Cardiac fibroblast (primary cell): ENCODE measurements at regions not wholly inside any gene's neighbourhood (a gene's known extent, or its start where the extent isn't known, plus 50 kb on each side); places are given as distances from the start of the nearest gene placed in this dataset.
"Not testable (repeated sequence)": the region's sequence is repeated elsewhere in the genome, so short reads cannot be mapped to it uniquely, and the experiment has no call there.

Experiments used
- DNase-seq, 2 donors: peaks; one replicate each; pipeline versions ENCODE4 v3.0.0 to v3.0.0-alpha.2; 2010; ENCODE audit warnings: low read depth in 2 of 2
- H3K4me3 ChIP-seq, 2 donors: replicated peaks in 1 of 2; 1 replicate in 1 of 2; 2 replicates in 1 of 2; pipeline ENCODE4 v1.5.1; 2011; ENCODE audit warnings: low read depth in 2 of 2, low read length in 2 of 2, mild to moderate bottlenecking in 2 of 2, moderate library complexity in 1 of 2
- TF ChIP-seq, protein P1 (sequence below): IDR thresholded peaks from one replicate; pipeline ENCODE4 v1.5.1; 2011; ENCODE audit warnings: low read depth, mild to moderate bottlenecking, low read length, inconsistent platforms

DNA sequence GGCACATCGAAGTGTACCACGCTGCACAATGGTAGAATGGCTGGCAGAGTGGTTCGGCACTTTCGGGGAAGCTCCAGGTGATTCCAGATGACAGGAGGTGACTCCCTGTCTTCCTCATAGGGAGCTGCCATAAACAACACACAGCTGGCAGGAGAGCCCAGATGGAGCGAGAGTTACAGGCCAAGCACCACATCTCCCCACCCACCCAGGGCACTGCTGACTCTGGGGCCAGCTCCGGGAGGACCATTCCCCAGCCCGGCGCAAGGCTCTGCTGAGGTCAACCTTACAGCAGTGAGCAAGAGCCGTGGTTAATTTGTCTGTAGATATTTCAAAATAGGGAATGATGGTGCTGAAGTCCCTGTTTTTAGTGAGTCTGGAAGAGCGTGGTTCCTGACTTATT lies 78.8 kb upstream of the HMGXB4 start:
- TF ChIP-seq, protein P1, sequence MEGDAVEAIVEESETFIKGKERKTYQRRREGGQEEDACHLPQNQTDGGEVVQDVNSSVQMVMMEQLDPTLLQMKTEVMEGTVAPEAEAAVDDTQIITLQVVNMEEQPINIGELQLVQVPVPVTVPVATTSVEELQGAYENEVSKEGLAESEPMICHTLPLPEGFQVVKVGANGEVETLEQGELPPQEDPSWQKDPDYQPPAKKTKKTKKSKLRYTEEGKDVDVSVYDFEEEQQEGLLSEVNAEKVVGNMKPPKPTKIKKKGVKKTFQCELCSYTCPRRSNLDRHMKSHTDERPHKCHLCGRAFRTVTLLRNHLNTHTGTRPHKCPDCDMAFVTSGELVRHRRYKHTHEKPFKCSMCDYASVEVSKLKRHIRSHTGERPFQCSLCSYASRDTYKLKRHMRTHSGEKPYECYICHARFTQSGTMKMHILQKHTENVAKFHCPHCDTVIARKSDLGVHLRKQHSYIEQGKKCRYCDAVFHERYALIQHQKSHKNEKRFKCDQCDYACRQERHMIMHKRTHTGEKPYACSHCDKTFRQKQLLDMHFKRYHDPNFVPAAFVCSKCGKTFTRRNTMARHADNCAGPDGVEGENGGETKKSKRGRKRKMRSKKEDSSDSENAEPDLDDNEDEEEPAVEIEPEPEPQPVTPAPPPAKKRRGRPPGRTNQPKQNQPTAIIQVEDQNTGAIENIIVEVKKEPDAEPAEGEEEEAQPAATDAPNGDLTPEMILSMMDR, result no peak
- DNase-seq, result no peak
- no peak overlapping the region for H3K4me3 ChIP-seq

- TF ChIP-seq, protein P1, result no peak
- DNase-seq, result no peak
Measured at GRCh38 chr22:35183917-35184316, 73.4 kb upstream of the HMGXB4 start.

GRCh38 chr22:35186492-35186891 lies 70.8 kb upstream of the HMGXB4 start:
- DNase-seq, result no peak
- TF ChIP-seq, protein P1, result no peak
- no peak overlapping the region for H3K4me3 ChIP-seq

More at GRCh38 chr22:35183917-35184316, 73.4 kb upstream of the HMGXB4 start:
- H3K4me3 ChIP-seq, result no peak overlapping the region

GRCh38 chr22:35188930-35189329 lies 68.4 kb upstream of the HMGXB4 start:
- not testable (repeated sequence) for DNase-seq

DNA sequence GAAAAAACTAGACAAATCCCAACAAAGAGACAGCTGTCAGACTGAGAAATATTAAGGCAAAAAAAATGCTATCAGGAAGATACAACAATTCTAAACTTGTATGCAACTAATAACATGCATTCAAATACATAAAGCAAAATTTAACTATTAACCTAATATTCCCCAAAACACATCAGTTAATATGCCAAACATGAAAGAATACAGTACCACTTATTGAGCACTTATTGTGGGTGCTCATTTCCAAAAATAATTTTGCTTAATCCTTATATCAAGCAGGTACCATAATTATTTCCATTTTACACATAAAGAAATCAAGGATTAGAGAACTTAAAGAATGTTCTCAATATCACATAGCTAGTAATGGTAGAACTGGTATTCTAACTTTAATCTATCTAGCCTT lies 67.7 kb upstream of the HMGXB4 start:
- DNase-seq, result no peak
- no peak overlapping the region for H3K4me3 ChIP-seq
- TF ChIP-seq, protein P1, result no peak

More at GRCh38 chr22:35188930-35189329, 68.4 kb upstream of the HMGXB4 start:
- not testable (repeated sequence) for H3K4me3 ChIP-seq

GRCh38 chr22:35191412-35191811 lies 65.9 kb upstream of the HMGXB4 start:
- TF ChIP-seq, protein P1, result no peak
- H3K4me3 ChIP-seq, result no peak overlapping the region
- peak; percentile 17 to 33 for DNase-seq

DNA sequence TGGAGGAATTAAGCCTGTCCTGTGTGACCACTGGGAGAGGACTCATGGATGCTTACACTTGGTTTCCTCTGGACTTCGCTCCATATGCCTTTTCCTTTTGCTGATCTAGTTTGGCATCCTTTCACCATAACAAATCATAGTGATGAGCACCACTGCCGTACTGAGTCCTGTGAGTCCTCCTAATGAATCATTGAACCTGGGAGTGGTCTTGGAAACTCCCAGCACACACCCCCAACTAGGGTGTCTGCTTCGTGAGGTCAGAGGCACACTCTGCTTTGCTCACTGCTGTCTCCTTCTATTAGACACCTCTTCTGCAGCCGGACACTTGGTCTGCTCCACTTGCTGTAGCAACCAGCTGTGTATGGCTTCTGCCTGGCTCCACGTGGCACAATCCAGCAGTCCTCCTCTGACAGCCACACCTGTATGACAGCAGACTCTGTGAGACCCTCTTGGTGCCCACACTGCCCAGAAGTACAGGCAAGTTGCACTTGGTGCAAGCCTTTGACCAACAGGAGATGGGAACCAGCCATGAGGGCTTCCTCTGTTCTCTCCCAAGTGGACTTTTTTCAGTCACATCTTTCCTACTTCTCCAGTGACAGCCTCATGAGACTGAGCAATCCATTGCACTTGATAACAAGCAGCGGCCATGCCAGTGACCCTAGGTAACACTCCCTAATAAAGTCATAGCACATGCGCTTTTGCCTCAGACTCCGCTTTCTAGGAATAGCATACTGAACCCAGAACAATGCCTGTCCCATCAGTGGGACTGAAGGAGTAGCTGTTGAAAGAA lies 65.0 kb upstream of the HMGXB4 start:
- no peak overlapping the region for H3K4me3 ChIP-seq
- DNase-seq, result peak in 1 of 2 donors; percentile 3
- TF ChIP-seq, protein P1, result no peak
